Psoas muscle (tissue), 7 donors: ENCODE measurements at regions not wholly inside any gene's neighbourhood (a gene's known extent, or its start where the extent isn't known, plus 50 kb on each side); places are given as distances from the start of the nearest gene placed in this dataset.

ENCODE experiments used
- ATAC-seq, 4 donors: fragments of 200-7000 bp; cut with Tn5 transposase; one replicate each; pipeline ENCODE4 v1.9.1; 2020; ENCODE audit warnings: moderate library complexity in 3 of 4, mild to moderate bottlenecking in 2 of 4
- DNase-seq, 2 donors: peaks; one replicate each; pipeline ENCODE4 v3.0.0-alpha.2; 2020
- H3K27ac ChIP-seq: fragments of 200-600 bp; one replicate; pipeline ENCODE4 v1.8.0; 2022
- H3K27me3 ChIP-seq, 3 donors: fragments of 200-600 bp in 1 of 3; one replicate each; pipeline versions ENCODE4 v1.6.1 to v1.8.0; 2013 to 2022; ENCODE audit warnings: low read length in 2 of 3, mild to moderate bottlenecking in 2 of 3, moderate library complexity in 1 of 3; ENCODE audit not compliant: insufficient read depth in 3 of 3
- H3K36me3 ChIP-seq, 2 donors: fragments of 200-600 bp in 1 of 2; one replicate each; pipeline versions ENCODE4 v1.6.1 to v1.8.0; 2013 to 2022; ENCODE audit warnings: low read depth in 1 of 2, mild to moderate bottlenecking in 1 of 2, moderate library complexity in 1 of 2; ENCODE audit not compliant: insufficient read depth in 1 of 2
- H3K4me1 ChIP-seq: fragments of 200-600 bp; one replicate; pipeline ENCODE4 v1.8.0; 2022
- H3K4me3 ChIP-seq: fragments of 200-600 bp; one replicate; pipeline ENCODE4 v1.8.0; 2022; ENCODE audit warnings: mild to moderate bottlenecking
- H3K9me3 ChIP-seq: fragments of 200-600 bp; one replicate; pipeline ENCODE4 v1.8.0; 2022
- WGBS, 3 donors: extraction: QIAGEN DNeasy Blood & Tissue Kit; methylation state at CpG; one replicate each; pipeline versions ENCODE4 v1.1.6 to v1.1.7; 2013; 5-methylcytosine and 5-hydroxymethylcytosine counted together
- intact Hi-C, 2 donors: fragments of 100-400 bp; cut with DNase I; formaldehyde crosslinking; loops; one replicate each; pipeline versions ENCODE4 v1.11.0 to v1.14.2; 2022
- TF ChIP-seq, protein P1 (sequence below): fragments of 200-600 bp; IDR thresholded peaks from one replicate; pipeline ENCODE4 v1.8.0; 2022; ENCODE audit warnings: antibody characterized with exemption
- donor health status: healthy with polysubstance abuse.
- donor health status: DM: no; HTN: no; CAD: no; lungs with moderate emphysema.
- donor health status: Bipolar disorder and iron deficiency.
- donor health status: healthy.
- donor health status: DM: yes; HTN: yes; CAD: no.
- donor health status: DM: no; HTN: no; CAD: no.
- donor health status: DM: yes; HTN: yes; CAD: no.

DNA sequence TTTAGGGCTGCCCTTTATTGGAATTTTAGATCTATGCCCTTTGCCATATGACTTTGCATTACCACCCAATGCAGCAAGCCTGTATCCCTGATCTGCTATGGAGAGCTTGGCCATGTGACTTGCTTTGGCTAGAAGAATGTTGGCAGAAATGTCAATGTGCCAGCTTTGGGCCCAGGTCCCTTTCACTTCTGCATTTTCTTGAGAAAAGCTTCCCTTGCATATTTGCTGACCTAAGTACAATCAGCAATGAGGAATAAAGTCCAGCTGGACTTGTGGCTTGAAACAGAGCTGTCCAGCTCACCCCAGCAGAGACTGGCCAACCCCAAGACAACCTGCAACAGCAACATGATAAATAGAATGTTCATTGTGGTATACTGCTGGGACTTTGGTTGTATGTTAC, 135.9 kb downstream of the PAH start:
- TF ChIP-seq, protein P1, sequence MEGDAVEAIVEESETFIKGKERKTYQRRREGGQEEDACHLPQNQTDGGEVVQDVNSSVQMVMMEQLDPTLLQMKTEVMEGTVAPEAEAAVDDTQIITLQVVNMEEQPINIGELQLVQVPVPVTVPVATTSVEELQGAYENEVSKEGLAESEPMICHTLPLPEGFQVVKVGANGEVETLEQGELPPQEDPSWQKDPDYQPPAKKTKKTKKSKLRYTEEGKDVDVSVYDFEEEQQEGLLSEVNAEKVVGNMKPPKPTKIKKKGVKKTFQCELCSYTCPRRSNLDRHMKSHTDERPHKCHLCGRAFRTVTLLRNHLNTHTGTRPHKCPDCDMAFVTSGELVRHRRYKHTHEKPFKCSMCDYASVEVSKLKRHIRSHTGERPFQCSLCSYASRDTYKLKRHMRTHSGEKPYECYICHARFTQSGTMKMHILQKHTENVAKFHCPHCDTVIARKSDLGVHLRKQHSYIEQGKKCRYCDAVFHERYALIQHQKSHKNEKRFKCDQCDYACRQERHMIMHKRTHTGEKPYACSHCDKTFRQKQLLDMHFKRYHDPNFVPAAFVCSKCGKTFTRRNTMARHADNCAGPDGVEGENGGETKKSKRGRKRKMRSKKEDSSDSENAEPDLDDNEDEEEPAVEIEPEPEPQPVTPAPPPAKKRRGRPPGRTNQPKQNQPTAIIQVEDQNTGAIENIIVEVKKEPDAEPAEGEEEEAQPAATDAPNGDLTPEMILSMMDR, result no peak
- no peaks in the 10 kb centered on the region for H3K9me3 ChIP-seq
- no peaks in the 10 kb centered on the region for H3K27me3 ChIP-seq
- H3K36me3 ChIP-seq, result no peaks in the 10 kb centered on the region
- no peak overlapping the region for H3K4me3 ChIP-seq
- H3K27ac ChIP-seq, result no peak overlapping the region
- ATAC-seq (no peak), DNase-seq (no peak)
- H3K4me1 ChIP-seq, result no peaks in the 10 kb centered on the region
- intact Hi-C loops, result no loop called here

DNA sequence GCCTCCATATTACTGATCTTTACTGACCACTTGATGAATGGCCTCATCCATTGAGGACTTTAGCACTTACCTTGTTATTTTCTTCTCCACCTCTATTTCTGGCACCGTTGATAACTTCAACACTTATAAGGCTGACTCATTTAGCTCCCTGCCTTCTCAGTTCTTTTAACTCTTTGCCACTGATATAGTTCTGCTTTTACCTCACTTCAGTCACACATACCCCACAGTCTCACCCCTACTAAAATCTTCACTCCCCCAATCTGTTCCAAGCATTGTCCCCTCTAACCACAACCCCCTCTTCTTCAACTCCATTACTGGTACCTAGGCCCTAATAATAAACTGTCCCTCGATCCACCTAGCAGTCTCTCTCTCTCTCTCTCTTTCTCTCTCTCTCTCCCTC, 141.0 kb downstream of the PAH start:
- WGBS, 3 donors, result 57 to 72% (median 65%) methylated on average over 2 of the region's 2 CpGs
- intact Hi-C loops, result no loop called here
- ATAC-seq (no peak), DNase-seq (no peak)
- TF ChIP-seq, protein P1, result no peak
- no peak overlapping the region for H3K27ac ChIP-seq
- H3K4me3 ChIP-seq, result no peak overlapping the region
- H3K4me1 ChIP-seq, result no peaks in the 10 kb centered on the region
- no peaks in the 10 kb centered on the region for H3K27me3 ChIP-seq
- no peaks in the 10 kb centered on the region for H3K36me3 ChIP-seq
- H3K9me3 ChIP-seq, result no peaks in the 10 kb centered on the region

DNA sequence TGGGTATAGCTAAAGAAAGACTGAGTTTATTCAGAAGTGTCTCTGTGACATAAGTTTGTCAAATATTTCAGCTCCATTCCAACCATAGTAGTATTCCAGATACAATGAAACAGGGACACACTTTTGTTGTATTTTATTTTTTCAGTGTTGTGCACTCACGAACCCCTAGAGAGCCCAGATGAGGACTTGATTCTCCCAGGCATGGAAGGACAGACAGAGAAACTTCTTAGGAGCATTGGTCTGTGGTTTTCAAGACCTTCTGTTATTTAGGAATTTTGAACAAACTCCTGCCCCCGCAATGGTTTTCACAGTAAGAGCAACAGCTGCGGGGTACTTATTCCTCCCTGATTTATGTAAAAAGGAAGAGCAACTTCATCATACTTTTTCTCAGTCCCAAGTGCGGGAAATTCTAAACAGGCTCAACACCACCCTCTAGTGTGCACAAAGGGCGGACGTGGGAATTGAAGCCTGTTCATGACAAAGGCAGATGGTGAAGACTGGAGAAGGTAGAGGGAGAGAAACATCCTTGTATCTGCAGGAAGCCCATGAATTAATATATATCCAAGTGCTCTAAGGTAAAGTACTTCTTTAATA, 147.6 kb downstream of the PAH start:
- H3K27ac ChIP-seq, result no peak overlapping the region
- 7 to 10% (median 9%) methylated on average over 6 of the region's 6 CpGs for WGBS, 3 donors
- H3K36me3 ChIP-seq, result no peaks in the 10 kb centered on the region
- TF ChIP-seq, protein P1, result peak; percentile 60
- intact Hi-C loops, result loop anchor here (5.0 to 10.0 kb wide), 3 partner anchors 275 to 835 kb away; no protein-coding TSS in a partner anchor
- DNase-seq, result peak; percentile 39 to 58
- no peak overlapping the region for H3K4me3 ChIP-seq
- no peaks in the 10 kb centered on the region for H3K4me1 ChIP-seq
- no peaks in the 10 kb centered on the region for H3K27me3 ChIP-seq
- no peaks in the 10 kb centered on the region for H3K9me3 ChIP-seq
- ATAC-seq, result peak; percentile 57 to 90 (median 78)

DNA sequence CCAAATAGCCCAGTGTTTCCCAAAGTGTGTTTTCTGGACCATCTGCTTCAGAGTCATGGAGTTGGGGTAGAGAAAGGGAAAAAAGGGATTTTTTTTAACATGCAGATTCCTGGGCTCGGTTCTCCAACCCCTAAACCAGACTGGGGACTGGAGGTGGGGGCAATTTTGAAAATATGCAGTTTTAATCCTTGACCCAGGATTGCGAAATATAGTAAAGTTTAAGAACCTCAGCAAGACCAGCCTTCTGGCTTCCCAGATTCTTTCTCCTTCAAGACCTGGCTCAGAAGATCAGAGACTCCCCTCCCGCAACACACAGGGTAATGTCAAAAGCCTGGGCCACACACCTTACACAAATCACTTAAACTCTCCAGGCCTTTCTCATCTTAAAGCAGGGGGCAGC, 150.1 kb downstream of the PAH start:
- no peak for ATAC-seq
- TF ChIP-seq, protein P1, result no peak
- intact Hi-C loops, result loop anchor here (5.0 to 10.0 kb wide), 3 partner anchors 272 to 832 kb away; no protein-coding TSS in a partner anchor
- Histone ChIP-seq H3K27me3 (no peaks in the 10 kb centered on the region), H3K4me3 (no peak overlapping the region), H3K4me1 (no peaks in the 10 kb centered on the region), H3K36me3 (no peaks in the 10 kb centered on the region), H3K9me3 (no peaks in the 10 kb centered on the region), H3K27ac (no peak overlapping the region)
- DNase-seq, result no peak
- 89 to 93% (median 92%) methylated on average over 3 of the region's 3 CpGs for WGBS, 3 donors

DNA sequence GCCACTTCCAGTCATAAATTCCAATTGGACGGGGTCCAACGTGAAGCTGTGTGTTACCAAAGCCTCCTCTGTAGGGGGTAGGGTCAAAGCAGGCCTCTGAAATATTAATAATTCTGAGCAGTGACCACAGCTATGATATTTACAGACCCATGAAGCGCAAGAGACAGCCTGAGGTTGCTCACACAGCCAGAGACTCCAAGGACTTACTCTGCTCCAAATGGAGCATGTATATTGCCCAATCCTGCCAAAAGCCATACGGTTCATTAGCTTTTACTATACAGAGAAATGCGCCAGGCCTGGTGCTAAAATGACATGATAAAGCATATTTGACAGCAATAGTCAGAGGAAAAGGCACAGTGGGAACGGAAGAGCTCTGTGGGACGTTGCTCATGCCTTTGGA, 151.3 kb downstream of the PAH start:
- peak in 3 of 4 donors; percentile 30 to 65 (median 35) for ATAC-seq
- Histone ChIP-seq H3K4me1 (no peaks in the 10 kb centered on the region), H3K9me3 (no peaks in the 10 kb centered on the region), H3K27ac (no peak overlapping the region), H3K27me3 (no peaks in the 10 kb centered on the region), H3K36me3 (no peaks in the 10 kb centered on the region), H3K4me3 (no peak overlapping the region)
- WGBS, 3 donors, result 46 to 62% (median 56%) methylated on average over 7 of the region's 7 CpGs
- TF ChIP-seq, protein P1, result no peak
- intact Hi-C loops, result loop anchor here (5.0 to 10.0 kb wide), 3 partner anchors 271 to 831 kb away; no protein-coding TSS in a partner anchor
- no peak for DNase-seq
